NCI-H69 (cell line): ENCODE measurements at regions not wholly inside any gene's neighbourhood (a gene's known extent, or its start where the extent isn't known, plus 50 kb on each side); places are given as distances from the start of the nearest gene placed in this dataset.
A peak's percentile ranks its signal among the peaks of the same experiment; 100 is the strongest.
"Not testable (repeated sequence)": the region's sequence is repeated elsewhere in the genome, so short reads cannot be mapped to it uniquely, and the experiment has no call there.

Experiments
- DNase-seq: peaks from one replicate; lab custom pipeline; 2025; lab: John Stamatoyannopoulos, UW

DNA sequence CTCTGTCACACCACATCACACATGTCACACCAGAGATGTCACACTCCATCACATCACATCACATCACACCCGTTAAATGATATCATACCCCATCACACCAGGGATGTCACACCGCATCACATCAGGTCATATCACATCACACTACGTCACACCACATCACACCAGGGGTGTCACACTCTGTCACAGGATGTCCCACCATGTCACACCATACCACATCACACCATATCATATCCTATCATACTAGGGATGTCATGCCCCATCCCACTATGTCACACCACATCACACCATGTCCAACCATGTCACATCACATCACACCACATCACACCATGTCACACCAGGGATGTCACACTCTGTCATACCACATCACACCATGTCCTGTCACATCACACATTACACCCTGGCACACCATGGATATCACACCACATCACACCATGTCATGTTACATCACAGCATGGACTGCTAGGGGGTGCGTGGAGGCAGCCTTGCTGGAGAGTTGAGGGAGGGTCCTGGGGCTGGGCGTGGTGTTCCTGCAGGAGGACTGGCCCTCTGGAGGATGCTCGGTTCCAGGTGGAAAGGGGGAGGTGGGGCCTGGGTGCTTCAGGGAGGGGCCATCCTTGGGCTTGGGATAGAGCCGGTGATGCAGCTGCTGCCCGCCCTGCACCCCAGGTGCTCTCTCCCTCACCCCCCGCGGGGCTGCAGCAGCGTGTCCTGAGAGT, 134.6 kb downstream of the TMEM121 start:
- peak; percentile 17 for DNase-seq

DNA sequence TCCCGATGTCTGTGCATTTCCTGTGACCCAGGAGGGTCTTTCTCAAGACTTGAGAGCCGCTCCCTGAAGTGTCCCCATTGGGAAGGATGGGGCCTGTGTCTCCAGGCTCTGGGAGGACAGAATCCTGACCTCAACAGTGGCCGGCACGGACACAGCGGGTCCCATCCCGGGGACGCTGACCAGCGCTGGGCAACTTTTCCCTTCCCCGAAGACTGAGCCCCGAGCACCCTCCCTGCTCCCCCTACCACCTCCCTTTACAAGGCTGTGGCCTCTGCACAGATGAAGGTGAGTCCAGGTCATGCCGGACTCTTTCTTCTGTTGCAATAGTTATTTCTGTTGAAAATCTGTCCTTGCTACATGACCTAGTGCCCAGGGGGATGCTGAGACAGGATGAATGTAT, 135.7 kb downstream of the TMEM121 start:
- not testable (repeated sequence) for DNase-seq

DNA sequence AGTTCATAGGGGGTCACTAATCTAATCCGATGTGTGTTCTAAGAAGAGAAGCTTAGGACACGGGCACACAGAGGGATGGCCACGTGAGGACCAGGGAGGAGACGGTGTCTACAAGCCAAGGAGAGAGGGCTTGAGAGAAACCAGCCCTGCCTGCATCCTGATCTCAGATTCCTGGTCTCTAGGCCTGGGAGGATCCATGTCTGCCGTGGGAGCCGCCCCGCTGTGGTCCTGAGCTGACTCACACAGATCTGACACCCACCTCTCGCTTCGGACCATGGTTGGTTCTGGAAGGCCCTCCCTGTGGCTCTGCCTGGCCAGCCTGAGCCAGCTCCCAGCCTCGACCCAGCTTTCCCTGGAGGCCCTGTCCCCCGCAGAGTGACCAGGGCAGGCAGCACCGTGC, 136.2 kb downstream of the TMEM121 start:
- not testable (repeated sequence) for DNase-seq

DNA sequence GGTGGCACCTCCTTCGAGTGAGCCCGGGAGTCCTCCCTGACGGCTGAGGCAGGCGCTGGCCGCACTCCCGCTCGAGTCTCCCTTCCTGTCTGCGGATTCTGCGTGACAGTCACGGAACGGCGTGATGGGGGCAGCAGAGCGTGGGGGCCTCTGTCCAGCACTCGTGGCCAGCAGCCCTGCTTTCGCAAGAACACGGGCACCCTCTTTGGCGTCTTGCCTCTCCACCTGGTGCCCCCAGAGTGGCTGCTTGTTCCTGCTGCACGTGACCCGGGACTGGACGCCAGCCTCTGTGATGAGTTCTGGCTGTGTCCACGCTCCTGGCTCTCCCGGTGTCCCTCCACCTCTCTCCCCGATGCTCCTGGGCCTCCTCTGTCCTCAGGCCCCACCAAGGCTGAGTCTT, 136.9 kb downstream of the TMEM121 start:
- not testable (repeated sequence) for DNase-seq

DNA sequence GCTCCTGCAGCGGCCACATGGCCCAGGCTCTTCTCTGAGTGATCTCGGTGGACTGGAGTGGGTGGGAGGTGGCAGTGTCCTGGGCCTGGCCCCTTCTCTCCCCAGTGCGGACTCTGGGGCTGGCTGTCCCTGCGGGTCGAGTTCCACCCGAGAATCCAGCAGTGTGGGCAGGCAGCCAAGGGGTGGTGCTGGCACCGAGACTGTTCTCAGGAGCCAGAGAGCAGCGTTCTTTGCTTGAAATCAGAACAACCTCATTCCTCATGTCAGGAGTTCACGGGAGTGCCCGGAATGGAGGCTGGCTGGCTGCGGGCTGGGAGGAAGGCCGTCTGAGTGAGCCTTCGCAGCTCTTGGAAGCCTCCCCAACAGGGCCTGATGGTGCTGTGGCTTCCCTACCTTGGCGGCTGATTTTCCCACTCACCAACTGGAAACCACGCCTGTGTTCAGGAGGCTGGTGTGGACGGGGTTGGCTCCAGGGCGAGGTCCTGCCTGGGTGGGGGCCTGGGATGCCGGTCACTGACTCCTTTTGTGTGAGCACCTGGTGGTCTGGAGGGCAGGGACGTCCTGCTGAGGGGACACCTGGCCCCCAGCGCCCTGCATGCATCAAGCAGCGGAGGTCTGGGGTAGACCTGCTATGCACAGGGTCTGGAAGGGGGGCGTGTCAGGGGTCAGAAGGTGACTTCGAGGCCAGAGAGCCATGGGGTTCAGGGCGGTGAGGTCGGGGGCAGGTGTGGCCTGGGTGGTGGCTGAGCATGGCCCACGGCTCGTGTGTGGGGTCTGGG, 137.6 kb downstream of the TMEM121 start:
- not testable (repeated sequence) for DNase-seq

DNA sequence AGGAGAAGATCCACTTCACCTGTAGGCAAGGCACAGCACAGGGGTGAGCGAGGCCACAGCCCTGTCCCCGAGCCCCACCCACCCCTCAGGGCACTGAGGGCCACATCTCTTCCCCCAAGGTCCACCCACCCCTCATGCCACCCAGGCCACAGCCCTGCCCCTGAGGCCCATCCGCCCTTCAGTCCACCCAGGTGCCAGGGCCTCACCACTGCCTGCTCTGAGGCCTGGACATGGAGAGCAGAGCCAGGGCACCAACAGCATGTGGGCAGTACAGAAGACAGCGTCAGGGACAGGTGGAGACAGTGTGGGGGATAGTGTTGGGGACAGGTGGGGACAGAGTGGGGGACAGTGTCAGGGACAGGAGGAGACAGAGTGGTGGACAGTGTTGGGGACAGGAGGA, 138.3 kb downstream of the TMEM121 start:
- DNase-seq: no peak

DNA sequence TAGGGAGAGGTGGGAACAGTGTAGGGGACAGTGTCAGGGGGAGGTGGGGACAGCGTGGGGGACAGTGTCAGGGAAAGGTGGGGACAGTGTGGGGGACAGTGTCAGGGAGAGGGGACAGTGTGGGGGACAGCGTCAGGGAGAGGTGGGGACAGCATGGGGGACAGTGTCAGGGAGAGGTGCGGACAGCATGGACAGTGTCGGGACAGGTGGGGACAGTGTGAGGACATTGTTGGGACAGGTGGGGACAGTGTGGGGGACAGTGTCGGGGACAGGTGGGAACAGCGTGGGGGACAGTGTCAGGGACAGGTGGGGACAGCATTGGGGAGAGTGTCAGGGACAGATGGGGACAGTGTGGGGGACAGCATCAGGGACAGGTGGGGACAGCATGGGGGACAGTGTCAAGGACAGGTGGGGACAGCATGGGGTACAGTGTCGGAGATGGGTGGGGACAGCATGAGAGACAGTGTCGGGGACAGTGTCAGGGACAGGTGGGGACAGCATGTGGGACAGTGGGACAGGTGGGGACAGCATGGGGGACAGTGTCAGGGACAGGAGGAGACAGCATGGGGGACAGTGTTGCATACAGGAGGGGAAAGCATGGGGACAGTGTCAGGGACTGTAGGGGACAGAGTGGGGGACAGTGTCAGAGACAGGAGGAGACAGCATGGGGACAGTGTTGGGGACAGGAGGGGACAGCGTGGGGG, 139.0 kb downstream of the TMEM121 start:
- DNase-seq: no peak

DNA sequence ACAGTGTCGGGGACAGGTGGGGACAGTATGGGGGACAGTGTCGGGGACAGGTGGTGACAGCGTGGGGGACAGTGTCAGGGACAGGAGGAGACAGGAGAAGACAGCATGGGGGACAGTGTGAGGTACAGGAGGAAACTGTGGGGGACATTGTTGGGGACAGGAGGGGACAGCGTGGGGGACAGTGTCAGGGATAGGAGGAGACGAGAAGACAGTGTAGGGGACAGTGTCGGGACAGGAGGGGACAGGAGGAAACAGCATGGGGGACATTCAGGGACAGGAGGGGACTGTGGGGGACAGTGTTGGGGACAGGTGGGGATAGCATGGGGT, 139.5 kb downstream of the TMEM121 start:
- no peak for DNase-seq

DNA sequence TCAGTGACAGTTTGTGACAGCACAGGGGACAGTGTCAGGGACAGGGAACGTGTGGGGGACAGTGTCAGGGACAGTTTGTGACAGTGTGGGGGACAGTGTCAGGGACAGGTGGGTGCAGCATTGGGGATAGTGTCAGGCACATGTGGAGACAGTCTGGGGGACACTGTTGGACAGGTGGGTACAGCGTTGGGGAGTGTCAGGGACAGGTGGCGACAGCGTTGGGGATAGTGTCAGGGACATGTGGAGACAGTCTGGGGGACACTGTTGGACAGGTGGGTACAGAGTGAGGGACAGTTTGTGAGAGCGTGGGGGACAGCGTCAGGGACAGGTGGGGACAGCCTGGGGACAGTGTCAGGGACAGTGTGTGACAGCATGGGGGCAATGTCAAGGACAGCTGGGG, 140.0 kb downstream of the TMEM121 start:
- DNase-seq: no peak

DNA sequence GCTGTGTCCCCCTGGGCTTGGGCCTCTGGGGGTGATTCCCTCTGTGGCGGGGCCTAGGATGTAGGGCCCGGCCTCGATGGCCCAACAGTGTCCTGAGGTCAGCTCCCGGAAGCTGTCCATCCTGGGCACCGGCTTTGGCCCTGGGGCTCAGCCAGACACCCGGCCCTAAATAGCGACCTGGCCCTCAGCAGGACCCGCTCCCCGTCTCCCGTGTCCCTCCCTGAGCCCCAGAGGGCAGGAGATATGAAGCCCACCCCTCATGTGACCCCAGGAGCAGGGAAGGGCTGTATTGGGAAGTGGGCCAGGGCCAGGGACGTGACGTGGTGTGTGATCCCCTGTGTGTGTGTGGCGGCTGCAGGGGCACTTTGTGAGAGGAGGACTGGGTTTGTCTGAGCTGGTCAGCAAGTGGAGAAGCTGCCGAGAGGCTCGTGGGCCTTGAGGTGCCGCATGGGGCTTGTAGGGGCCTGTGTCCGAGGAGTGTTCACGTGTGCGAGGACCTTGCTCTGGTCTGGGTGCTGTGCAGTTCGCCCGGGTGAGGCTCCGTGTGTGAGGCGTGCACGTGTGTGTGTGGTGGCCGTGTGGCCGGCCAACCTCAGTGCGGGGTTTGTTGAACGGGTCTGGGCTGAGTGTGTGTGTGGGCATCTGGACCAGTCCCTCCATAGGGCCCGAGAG, 140.7 kb downstream of the TMEM121 start:
- not testable (repeated sequence) for DNase-seq

DNA sequence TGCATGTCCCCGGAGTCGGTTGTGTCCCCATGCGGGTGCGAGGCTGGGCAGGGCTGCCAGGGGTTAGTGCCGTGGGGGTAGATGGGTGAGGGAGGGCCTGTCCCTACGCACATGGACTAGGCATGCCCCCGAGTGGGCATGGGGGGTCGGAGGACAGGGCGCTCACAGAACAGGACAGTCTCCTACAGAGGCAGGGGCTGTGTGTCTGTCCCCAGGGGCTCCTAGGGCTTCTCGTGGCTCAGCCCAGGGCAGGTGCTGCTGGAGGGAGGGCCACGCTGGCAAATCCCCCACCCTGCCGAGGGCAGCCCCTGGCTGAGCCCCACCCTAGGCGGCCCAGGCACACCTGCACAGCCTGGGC, 141.3 kb downstream of the TMEM121 start:
- not testable (repeated sequence) for DNase-seq

DNA sequence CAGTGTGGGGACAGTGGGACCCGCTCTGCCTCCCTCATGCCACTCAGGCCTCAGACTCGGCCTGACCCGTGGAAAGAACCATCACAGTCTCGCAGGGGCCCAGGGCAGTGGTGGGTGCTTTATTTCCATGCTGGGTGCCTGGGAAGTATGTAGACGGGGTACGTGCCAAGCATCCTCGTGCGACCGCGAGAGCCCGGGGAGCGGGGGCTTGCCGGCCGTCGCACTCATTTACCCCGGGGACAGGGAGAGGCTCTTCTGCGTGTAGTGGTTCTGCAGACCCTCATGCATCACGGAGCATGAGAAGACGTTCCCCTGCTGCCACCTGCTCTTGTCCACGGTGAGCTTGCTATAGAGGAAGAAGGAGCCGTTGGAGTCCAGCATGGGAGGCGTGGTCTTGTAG, 141.6 kb downstream of the TMEM121 start:
- DNase-seq: not testable (repeated sequence)

DNA sequence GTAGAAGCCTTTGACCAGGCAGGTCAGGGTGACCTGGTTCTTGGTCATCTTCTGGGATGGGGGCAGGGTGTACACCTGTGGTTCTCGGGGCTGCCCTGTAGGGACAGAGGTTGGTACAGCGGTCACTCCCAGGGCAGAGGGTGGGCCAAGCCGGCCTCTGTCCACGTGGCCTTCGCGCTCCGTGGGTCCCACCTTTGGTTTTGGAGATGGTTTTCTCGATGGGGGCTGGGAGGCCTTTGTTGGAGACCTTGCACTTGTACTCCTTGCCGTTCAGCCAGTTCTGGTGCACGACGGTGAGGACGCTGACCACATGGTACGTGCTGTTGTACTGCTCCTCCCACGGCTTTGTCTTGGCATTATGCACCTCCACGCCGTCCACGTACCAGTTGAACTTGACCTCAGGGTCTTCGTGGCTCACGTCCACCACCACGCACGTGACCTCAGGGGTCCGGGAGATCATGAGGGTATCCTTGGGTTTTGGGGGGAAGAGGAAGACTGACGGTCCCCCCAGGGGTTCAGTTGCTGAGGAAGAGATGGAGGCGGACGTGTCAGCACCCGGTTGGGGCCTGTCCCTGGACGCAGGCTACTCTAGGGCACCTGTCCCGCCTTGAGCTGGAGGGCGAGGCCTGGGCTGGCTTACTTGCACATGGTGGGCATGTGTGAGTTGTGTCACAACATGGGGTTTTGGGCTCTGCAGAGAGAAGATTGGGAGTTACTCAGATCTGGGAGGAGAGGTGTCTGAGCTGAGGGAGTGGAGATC, 142.3 kb downstream of the TMEM121 start:
- DNase-seq: not testable (repeated sequence)

DNA sequence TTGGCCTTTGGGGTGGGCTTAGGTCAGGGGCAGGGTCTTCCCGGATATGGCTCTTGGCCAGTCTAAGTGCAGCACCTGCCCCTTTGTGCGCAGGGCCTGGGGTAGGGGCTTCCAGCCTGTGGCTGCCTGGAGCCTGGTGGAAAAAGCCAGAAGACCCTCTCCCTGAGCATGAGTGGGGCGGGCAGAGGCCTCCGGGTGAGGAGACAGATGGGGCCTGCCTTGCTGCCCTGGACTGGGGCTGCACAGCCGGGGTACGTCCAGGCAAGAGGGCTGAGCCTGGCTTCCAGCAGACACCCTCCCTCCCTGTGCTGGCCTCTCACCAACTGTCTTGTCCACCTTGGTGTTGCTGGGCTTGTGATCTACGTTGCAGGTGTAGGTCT, 142.8 kb downstream of the TMEM121 start:
- DNase-seq: not testable (repeated sequence)

DNA sequence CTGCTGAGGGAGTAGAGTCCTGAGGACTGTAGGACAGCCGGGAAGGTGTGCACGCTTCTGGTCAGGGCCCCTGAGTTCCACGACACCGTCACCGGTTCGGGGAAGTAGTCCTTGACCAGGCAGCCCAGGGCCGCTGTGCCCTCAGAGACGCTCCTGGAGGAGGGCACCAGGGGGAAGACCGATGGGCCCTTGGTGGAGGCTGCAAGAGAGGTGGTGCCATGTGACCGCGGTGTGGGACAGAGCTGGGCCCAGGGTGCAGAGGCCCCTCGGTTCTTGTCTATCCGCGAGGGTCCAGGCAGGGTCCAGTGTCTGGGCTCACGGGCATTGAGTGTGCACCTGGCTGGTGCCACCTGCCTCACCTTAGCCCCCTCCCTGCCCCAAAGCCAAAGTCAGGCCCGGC, 143.3 kb downstream of the TMEM121 start:
- not testable (repeated sequence) for DNase-seq

DNA sequence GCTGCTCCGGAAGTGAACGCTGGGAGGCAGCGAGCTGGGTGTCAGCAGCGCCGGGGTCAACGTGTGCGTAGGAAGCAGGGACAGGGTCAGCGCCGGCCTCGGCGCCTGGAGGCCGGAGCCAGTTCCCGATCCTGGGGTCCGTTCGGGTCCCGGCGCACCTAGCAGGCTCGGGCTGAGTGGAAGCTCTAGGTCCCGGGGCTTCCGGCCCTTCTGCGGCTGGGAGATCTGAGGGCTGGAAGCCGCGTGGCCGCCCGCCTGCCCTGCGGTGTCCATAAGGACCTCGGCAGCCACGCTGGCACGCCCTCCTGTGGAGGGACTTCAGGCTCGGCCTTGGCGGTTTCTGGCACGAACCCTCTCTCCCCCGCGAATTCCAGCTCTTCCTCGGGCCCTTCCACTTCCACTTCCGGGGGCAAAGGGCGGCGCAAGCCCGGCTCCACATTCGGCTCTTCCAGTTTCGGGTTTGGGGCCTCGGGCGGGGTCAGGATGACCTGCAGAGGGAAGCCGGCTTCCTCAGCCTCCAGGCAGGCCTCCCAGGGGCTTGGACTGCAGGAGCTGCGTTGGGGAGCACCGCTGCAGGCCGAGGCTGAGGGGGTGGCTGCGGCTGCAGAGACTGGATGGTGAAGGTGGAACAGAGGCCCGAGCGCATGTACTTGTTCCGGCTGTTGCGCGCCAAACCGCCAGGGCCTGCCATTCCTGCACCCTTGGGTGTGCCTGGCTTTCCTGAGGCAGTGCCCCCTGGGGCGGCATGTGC, 146.2 kb downstream of the TMEM121 start:
- DNase-seq: not testable (repeated sequence)

DNA sequence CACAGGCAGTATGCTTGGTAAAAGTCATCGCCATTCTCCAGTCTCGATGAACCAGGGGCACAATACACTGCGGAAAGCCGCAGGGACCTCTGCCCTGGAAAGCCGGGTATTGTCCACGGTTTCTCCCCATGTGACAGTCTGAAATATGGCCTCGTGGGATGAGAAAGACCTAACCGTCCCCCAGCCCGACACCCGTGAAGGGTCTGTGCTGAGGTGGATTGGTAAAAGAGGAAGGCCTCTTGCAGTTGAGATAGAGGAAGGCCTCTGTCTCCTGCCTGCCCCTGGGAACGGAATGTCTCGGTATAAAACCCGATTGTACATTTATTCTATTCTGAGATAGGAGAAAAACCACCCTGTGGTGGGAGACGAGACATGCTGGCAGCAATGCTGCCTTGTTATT, 149.1 kb downstream of the TMEM121 start:
- not testable (repeated sequence) for DNase-seq

DNA sequence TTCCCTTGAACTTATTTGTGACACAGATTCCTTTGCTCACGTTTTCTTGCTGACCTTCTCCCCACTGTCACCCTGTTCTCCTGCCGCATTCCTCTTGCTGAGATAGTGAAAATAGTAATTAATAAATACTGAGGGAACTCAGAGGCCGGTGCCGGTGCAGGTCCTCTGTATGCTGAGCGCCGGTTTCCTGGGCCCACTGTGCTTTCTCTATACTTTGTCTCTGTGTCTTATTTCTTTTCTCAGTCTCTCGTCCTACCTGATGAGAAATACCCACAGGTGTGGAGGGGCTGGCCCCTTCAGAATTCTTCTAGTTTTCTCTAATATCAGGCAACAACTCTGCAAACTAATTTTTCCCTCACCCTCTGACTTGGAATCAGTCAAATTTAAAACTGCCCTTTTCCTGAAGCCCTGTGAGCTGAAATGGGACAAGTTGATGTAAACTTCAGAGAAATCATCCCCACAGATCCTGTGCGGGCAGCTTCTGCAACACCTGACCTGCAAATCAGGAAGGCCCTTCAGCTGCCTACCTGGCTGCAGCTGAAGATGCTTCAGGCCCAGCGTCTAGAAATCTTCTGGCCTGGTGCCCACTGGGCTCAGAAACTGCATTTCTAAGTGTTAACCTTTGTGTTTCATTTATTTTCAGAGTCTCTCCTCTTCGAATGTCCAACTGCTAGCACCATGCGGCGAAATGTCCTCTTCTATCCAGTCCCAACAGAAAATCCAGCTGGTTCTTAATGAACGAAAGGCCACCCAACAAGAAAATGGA, 149.7 kb downstream of the TMEM121 start:
- DNase-seq: not testable (repeated sequence)

DNA sequence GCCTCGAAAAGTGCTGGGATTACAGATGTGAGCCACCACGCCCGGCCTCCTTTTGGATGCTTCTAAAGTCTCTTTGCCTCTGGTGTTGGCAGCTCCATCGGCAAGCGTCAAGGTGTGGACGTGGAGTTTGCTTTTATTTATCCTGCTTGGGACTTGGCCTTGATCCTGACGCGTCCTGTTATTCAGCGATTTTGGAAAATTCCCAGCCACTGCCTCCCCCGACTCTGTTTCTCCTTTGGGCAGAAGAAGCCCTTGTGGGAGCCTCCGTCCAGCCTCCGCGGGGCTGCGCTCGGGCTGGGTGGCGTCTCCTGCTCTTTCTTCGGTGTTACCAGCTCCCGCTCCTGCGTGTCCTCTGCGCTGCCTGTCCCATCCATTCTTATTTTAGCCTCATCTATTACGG, 151.7 kb downstream of the TMEM121 start:
- DNase-seq: not testable (repeated sequence)
